ENCODE measurements at regions not wholly inside any gene's neighbourhood (a gene's known extent, or its start where the extent isn't known, plus 50 kb on each side); places are given as distances from the start of the nearest gene placed in this dataset.

DNA sequence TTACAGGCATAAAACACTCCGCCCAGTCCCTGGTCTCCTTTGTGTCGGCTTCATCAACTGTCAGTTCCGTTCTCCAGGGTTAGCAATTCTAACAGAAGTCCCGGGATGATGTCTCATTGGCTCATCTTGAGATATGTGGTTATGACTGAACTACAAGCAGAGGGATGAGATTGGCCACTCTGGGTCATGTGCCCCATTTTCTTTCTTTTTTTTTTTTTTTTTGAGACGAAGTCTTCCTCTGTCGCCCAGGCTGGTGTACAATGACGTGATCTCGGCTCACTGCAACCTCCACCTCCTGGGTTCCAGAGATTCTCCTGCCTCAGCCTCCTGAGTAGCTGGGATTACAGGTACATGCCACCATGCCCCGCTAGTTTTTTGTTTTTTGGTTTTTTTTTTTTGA is 95.4 kb upstream of the MRI1 start:
- no peak for TF ChIP-seq POLR2A (IDR thresholded peaks at IDR 0.05; ENCODE audit: extremely low read depth, insufficient read length)
- TF ChIP-seq, protein P1, sequence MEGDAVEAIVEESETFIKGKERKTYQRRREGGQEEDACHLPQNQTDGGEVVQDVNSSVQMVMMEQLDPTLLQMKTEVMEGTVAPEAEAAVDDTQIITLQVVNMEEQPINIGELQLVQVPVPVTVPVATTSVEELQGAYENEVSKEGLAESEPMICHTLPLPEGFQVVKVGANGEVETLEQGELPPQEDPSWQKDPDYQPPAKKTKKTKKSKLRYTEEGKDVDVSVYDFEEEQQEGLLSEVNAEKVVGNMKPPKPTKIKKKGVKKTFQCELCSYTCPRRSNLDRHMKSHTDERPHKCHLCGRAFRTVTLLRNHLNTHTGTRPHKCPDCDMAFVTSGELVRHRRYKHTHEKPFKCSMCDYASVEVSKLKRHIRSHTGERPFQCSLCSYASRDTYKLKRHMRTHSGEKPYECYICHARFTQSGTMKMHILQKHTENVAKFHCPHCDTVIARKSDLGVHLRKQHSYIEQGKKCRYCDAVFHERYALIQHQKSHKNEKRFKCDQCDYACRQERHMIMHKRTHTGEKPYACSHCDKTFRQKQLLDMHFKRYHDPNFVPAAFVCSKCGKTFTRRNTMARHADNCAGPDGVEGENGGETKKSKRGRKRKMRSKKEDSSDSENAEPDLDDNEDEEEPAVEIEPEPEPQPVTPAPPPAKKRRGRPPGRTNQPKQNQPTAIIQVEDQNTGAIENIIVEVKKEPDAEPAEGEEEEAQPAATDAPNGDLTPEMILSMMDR (IDR thresholded peaks at IDR 0.05; ENCODE audit: low read depth, low read length) = no peak

Measured in NB4 (cell line).